ENCODE measurements at regions not wholly inside any gene's neighbourhood (a gene's known extent, or its start where the extent isn't known, plus 50 kb on each side); places are given as distances from the start of the nearest gene placed in this dataset.

DNA sequence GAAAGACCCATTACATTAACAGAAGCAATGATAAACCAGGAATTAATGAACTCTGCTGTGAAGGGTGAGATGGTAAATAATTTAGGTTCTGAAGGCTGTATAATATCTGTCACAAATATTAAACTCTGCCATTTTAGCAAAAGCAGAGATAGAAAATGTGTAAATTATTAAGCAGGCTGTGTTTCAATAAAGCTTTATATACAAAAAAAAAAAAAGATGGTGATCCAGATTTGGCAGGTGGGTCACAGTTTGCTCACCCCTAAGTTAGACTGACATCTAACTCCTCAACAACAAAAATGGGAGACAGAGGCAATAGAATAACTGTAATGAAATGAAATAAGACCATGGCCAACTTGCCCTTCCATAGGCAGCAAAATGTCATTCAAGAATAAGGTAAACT, 157.3 kb upstream of the FANCL start:
- TF ChIP-seq, protein P1, sequence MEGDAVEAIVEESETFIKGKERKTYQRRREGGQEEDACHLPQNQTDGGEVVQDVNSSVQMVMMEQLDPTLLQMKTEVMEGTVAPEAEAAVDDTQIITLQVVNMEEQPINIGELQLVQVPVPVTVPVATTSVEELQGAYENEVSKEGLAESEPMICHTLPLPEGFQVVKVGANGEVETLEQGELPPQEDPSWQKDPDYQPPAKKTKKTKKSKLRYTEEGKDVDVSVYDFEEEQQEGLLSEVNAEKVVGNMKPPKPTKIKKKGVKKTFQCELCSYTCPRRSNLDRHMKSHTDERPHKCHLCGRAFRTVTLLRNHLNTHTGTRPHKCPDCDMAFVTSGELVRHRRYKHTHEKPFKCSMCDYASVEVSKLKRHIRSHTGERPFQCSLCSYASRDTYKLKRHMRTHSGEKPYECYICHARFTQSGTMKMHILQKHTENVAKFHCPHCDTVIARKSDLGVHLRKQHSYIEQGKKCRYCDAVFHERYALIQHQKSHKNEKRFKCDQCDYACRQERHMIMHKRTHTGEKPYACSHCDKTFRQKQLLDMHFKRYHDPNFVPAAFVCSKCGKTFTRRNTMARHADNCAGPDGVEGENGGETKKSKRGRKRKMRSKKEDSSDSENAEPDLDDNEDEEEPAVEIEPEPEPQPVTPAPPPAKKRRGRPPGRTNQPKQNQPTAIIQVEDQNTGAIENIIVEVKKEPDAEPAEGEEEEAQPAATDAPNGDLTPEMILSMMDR (IDR thresholded peaks at IDR 0.05; ENCODE audit: insufficient read depth, low read length), result no peak
- TF ChIP-seq POLR2AphosphoS5 (IDR thresholded peaks at IDR 0.05; ENCODE audit: low read depth), result no peak

Measured in HL-60 (cell line).